Chondrocyte (in vitro differentiated cells): ENCODE measurements at regions not wholly inside any gene's neighbourhood (a gene's known extent, or its start where the extent isn't known, plus 50 kb on each side); places are given as distances from the start of the nearest gene placed in this dataset.
"Not testable (repeated sequence)": the region's sequence is repeated elsewhere in the genome, so short reads cannot be mapped to it uniquely, and the experiment has no call there.

ENCODE experiments used
- DNase-seq: peaks from one replicate; pipeline ENCODE4 v3.0.0; 2021; ENCODE audit warnings: mixed read lengths, low spot score
- H3K27ac Mint-ChIP-seq: one replicate; pipeline ENCODE4 v1.8.0; 2021; ENCODE audit warnings: mild to moderate bottlenecking, moderate library complexity, mixed read lengths; ENCODE audit not compliant: unreplicated experiment
- H3K27me3 Mint-ChIP-seq: 2 replicates; pipeline ENCODE4 v1.8.0; 2021; ENCODE audit warnings: low read depth, mixed read lengths
- H3K36me3 Mint-ChIP-seq: 2 replicates; pipeline ENCODE4 v1.8.0; 2021; ENCODE audit warnings: low read depth, mixed read lengths
- H3K4me1 Mint-ChIP-seq: 2 replicates; pipeline ENCODE4 v1.8.0; 2021; ENCODE audit warnings: low read depth, mild to moderate bottlenecking, mixed read lengths
- H3K4me3 Mint-ChIP-seq: one replicate; pipeline ENCODE4 v1.8.0; 2021; ENCODE audit warnings: mild to moderate bottlenecking, moderate library complexity, mixed read lengths; ENCODE audit not compliant: unreplicated experiment
- H3K9me3 Mint-ChIP-seq: 2 replicates; pipeline ENCODE4 v1.8.0; 2021; ENCODE audit warnings: low read depth, mixed read lengths
- TF ChIP-seq, protein P1 (sequence below): fragments of 200-600 bp; sonication (generic); IDR thresholded peaks from 2 replicates; pipeline ENCODE4 v1.5.0; 2021; ENCODE audit warnings: antibody characterized with exemption, mild to moderate bottlenecking, moderate library complexity

DNA sequence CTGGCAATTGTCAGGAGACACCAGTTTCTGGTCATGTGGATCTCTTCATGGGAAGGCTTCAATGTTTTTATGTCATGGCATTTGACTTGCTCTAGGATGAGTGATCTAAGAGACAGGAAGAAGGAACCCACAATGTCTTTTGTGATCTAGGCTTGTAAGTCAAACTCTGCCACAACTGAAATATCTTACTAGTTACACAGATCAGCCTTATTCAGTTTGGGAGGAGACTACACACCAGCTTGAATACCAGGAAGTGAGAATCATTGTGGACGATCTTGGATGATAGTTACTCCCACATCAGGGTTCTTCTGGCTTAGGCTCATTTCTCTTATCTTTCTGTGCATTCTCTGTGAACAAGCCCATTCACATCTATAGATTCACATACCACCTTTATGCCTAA is 236.2 kb upstream of the FBXO33 start:
- Mint-ChIP-seq H3K36me3 (no peaks in the 10 kb centered on the region), H3K4me1 (peaks cover 6% of the 10 kb centered on the region), H3K27ac (no peak overlapping the region), H3K9me3 (peaks cover 2% of the 10 kb centered on the region), H3K4me3 (no peak overlapping the region), H3K27me3 (no peaks in the 10 kb centered on the region)
- DNase-seq: no peak
- TF ChIP-seq, protein P1, sequence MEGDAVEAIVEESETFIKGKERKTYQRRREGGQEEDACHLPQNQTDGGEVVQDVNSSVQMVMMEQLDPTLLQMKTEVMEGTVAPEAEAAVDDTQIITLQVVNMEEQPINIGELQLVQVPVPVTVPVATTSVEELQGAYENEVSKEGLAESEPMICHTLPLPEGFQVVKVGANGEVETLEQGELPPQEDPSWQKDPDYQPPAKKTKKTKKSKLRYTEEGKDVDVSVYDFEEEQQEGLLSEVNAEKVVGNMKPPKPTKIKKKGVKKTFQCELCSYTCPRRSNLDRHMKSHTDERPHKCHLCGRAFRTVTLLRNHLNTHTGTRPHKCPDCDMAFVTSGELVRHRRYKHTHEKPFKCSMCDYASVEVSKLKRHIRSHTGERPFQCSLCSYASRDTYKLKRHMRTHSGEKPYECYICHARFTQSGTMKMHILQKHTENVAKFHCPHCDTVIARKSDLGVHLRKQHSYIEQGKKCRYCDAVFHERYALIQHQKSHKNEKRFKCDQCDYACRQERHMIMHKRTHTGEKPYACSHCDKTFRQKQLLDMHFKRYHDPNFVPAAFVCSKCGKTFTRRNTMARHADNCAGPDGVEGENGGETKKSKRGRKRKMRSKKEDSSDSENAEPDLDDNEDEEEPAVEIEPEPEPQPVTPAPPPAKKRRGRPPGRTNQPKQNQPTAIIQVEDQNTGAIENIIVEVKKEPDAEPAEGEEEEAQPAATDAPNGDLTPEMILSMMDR: no peak

DNA sequence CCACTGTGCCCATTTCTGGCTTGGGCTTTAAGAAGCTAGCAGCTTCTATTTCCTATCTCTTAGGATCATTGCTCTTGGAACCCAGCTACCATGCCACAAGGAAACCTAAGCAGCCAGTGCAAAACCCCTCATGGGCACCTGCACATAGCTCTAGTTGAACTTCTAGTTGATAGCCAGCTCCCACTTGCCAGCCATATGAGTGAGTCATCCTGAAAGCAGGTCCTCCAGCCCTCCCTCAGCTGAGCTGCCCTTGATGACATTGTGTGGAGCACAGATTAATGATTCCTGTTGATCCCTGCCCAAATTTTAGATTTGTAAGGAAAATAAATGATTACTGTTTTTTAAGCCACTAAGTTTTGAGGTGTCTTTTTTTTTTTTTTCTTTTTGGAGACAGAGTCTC is 234.2 kb upstream of the FBXO33 start:
- H3K4me1 Mint-ChIP-seq: no peaks in the 10 kb centered on the region
- no peak overlapping the region for H3K4me3 Mint-ChIP-seq
- peaks cover 2% of the 10 kb centered on the region for H3K9me3 Mint-ChIP-seq
- no peaks in the 10 kb centered on the region for H3K27me3 Mint-ChIP-seq
- no peak overlapping the region for H3K27ac Mint-ChIP-seq
- H3K36me3 Mint-ChIP-seq: no peaks in the 10 kb centered on the region
- TF ChIP-seq, protein P1: no peak
- no peak for DNase-seq

DNA sequence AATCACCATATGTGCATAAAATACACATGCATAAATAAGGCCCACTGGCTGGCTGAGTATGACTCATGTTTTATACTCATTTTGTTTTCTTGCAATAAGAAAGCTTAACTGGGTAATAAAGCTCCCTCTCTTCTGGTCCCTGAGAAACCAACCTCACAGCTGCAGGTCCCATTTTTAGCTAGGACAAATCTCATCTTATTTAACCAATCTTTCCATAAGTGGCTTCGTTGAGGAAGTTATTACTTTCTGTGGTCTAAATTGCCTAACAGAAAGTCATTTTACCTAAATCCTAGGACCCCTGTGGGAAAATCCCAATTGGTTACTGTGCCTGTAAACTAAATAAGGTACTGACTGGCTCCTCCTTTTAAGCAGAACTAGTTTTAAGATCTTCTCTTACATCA is 232.8 kb upstream of the FBXO33 start:
- H3K4me1 Mint-ChIP-seq: no peaks in the 10 kb centered on the region
- H3K36me3 Mint-ChIP-seq: no peaks in the 10 kb centered on the region
- no peak overlapping the region for H3K27ac Mint-ChIP-seq
- no peak for DNase-seq
- no peaks in the 10 kb centered on the region for H3K27me3 Mint-ChIP-seq
- TF ChIP-seq, protein P1: no peak
- H3K9me3 Mint-ChIP-seq: peaks cover 2% of the 10 kb centered on the region
- no peak overlapping the region for H3K4me3 Mint-ChIP-seq

DNA sequence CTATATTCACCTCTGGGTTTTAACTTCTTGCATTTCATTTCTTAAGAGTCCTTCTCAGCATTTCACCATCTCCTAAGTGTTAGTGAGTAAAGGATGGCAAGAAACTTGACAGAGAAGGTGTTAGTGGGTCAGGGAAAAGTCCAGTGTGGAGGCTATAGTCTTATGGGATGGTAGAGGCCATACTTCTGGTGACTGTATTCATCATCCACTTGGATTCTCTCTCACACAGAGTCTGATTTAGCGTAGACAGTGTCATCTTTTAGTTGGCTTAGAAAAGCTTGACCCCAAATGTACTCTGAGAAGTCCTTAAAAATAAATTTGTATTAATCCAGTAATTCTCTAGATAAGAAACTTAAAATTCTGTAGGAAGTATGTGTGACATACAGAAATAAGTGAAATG is 232.4 kb upstream of the FBXO33 start:
- Mint-ChIP-seq H3K27me3 (no peaks in the 10 kb centered on the region), H3K4me1 (no peaks in the 10 kb centered on the region), H3K4me3 (no peak overlapping the region), H3K36me3 (no peaks in the 10 kb centered on the region), H3K27ac (no peak overlapping the region), H3K9me3 (peaks cover 2% of the 10 kb centered on the region)
- DNase-seq: no peak
- TF ChIP-seq, protein P1: no peak

DNA sequence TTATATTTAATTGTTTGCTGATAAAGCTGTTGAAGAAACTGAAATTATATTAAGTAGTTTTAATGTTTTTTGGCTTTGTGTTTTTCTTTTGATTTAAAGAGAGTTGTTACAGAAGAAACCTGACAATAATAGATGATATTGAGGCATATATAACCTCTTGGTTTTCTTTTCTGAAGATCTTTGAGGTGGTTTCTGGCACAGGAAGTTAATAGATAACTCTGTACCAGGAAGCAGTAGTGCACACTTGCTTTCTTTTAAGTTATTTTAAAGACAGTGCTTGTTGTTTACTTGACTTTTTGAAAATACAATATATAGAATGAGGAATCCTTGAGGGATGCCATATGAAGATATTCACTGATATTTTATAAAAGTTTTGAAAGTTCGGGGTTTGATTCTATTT is 209.0 kb upstream of the FBXO33 start:
- Mint-ChIP-seq H3K36me3 (no peaks in the 10 kb centered on the region), H3K27me3 (no peaks in the 10 kb centered on the region), H3K9me3 (peaks cover 19% of the 10 kb centered on the region), H3K4me3 (no peak overlapping the region), H3K4me1 (no peaks in the 10 kb centered on the region), H3K27ac (no peak overlapping the region)
- DNase-seq: no peak
- TF ChIP-seq, protein P1: no peak

DNA sequence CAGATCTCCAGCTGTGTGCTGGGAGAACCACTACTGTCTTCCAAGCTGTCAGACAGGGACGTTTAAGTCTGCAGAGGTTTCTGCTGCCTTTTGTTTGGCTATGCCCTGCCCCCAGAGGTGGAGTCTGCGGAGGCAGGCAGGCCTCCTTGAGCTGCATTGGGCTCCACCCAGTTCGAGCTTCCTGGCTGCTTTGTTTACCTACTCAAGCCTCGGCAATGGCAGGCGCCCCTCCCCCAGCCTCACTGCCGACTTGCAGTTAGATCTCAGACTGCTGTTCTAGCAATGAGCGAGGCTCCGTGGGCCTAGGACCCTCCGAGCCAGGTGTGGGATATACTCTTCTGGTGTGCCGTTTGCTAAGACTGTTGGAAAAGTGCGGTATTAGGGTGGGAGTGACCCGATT is 206.8 kb upstream of the FBXO33 start:
- not testable (repeated sequence) for H3K4me1 Mint-ChIP-seq, DNase-seq, H3K27ac Mint-ChIP-seq, H3K4me3 Mint-ChIP-seq, H3K36me3 Mint-ChIP-seq, H3K27me3 Mint-ChIP-seq
- peaks cover 22% of the 10 kb centered on the region for H3K9me3 Mint-ChIP-seq
